GM12865 (cell line): ENCODE measurements at regions not wholly inside any gene's neighbourhood (a gene's known extent, or its start where the extent isn't known, plus 50 kb on each side); places are given as distances from the start of the nearest gene placed in this dataset.
"Not testable (repeated sequence)": the region's sequence is repeated elsewhere in the genome, so short reads cannot be mapped to it uniquely, and the experiment has no call there.

Experiments used
- DNase-seq: peaks from one replicate; pipeline ENCODE4 v3.0.0; 2010; ENCODE audit warnings: low read depth
- H3K4me3 ChIP-seq: 2 replicates; pipeline ENCODE4 v1.5.1; 2011; ENCODE audit warnings: mild to moderate bottlenecking, low read depth, low read length, control low read depth
- CTCF ChIP-seq: IDR thresholded peaks from 2 replicates; pipeline ENCODE4 v1.5.1; 2011; ENCODE audit warnings: low read length, control low read depth, low read depth, inconsistent platforms; ENCODE audit not compliant: insufficient read depth; ENCODE audit errors: missing control alignments

GRCh38 chr15:25596644-25597562 is 158.1 kb upstream of the UBE3A start:
- DNase-seq = no peak
- no peak for TF ChIP-seq CTCF
- no peak overlapping the region for H3K4me3 ChIP-seq

- H3K4me3 ChIP-seq = no peak overlapping the region
- no peak for DNase-seq
- TF ChIP-seq CTCF = no peak
Observed at GRCh38 chr15:25587616-25588340, 149.0 kb upstream of the UBE3A start.

GRCh38 chr15:25582886-25583285 is 144.1 kb upstream of the UBE3A start:
- DNase-seq = no peak
- no peak for TF ChIP-seq CTCF
- no peak overlapping the region for H3K4me3 ChIP-seq

GRCh38 chr15:25579127-25579526 is 140.3 kb upstream of the UBE3A start:
- no peak for DNase-seq
- no peak overlapping the region for H3K4me3 ChIP-seq
- no peak for TF ChIP-seq CTCF

- no peak overlapping the region for H3K4me3 ChIP-seq
- TF ChIP-seq CTCF = no peak
- DNase-seq = no peak
Observed at GRCh38 chr15:25572191-25572590, 133.4 kb upstream of the UBE3A start.

GRCh38 chr15:25568751-25569150 is 129.9 kb upstream of the UBE3A start:
- no peak overlapping the region for H3K4me3 ChIP-seq
- no peak for TF ChIP-seq CTCF
- no peak for DNase-seq

GRCh38 chr15:25566545-25566944 is 127.7 kb upstream of the UBE3A start:
- not testable (repeated sequence) for H3K4me3 ChIP-seq, DNase-seq
